ENCODE measurements at regions not wholly inside any gene's neighbourhood (a gene's known extent, or its start where the extent isn't known, plus 50 kb on each side); places are given as distances from the start of the nearest gene placed in this dataset.

DNA sequence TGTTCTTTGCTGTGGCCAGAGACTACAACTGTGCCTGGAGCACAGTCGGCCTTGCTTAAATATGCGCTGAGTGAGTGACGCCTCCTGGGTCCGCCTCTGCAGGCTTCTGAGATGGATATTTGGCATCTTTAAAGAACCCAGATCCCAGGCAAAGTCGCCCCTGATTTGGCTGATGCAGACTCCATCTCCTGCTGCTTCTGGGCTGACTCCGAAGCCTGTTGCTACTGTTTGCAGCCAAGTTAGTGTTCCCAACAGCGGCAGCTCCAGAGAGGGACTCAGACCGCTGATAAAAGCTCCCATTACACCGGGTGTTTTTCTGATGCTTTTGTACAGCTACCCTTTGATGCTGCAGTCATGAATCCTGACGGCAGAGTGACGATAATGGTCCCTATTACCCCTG lies 83.0 kb upstream of the SULF2 start:
- in situ Hi-C loops (cut with MboI) (no loop called here), intact Hi-C loops (cut with micrococcal nuclease; ENCODE audit: unreplicated experiment) (no loop called here)
- no peaks in the 10 kb centered on the region for H3K9me3 ChIP-seq (replicated peaks; ENCODE audit: control insufficient read depth, insufficient read depth, low read length)
- no peak for DNase-seq (ENCODE audit: low read depth, low spot score)
- H3K4me3 ChIP-seq: no peak overlapping the region
- no peaks in the 10 kb centered on the region for H3K4me1 ChIP-seq (ENCODE audit: control insufficient read depth, insufficient read depth, low read length)
- no peak for ATAC-seq
- H3K4me2 ChIP-seq (ENCODE audit: control insufficient read depth, insufficient read depth): no peak overlapping the region
- ChIA-PET CTCF (no interaction called here), POLR2A (no interaction called here), RAD21 (ENCODE audit: unreplicated experiment) (no interaction called here), SMC1A (ENCODE audit: uncharacterized antibody, unreplicated experiment) (no interaction called here)
- H3K27ac ChIP-seq (ENCODE audit: control insufficient read depth, insufficient read depth): no peak overlapping the region
- no peaks in the 10 kb centered on the region for H3K36me3 ChIP-seq (ENCODE audit: control insufficient read depth in 2 of 2, insufficient read depth in 2 of 2, low read length in 1 of 2)
- no peak for FAIRE-seq
- no peak overlapping the region for H2AFZ ChIP-seq (ENCODE audit: control insufficient read depth, low read depth, low read length)
- no TSS peak for BruUV-seq (replicated peaks)
- no peaks in the 10 kb centered on the region for H3K79me2 ChIP-seq (ENCODE audit: control insufficient read depth, insufficient read depth, low read length)
- H4K20me1 ChIP-seq (ENCODE audit: control insufficient read depth, insufficient read depth): no peaks in the 10 kb centered on the region
- WGBS (ENCODE audit: insufficient coverage, insufficient replicate concordance, low lambda C conversion rate, missing lambda C conversion rate): 38% methylated on average over 11 of the region's 11 CpGs
- H3K27me3 ChIP-seq (replicated peaks in 1 of 2; ENCODE audit: control insufficient read depth in 2 of 2, insufficient read depth in 2 of 2, low read length in 1 of 2): peaks cover 0 to 3% of the 10 kb centered on the region in 2 experiments; a peak in 2 of 4 replicates
- no peak overlapping the region for H3K9ac ChIP-seq (ENCODE audit: control insufficient read depth, insufficient read depth, low read length)
- TF ChIP-seq BHLHE40 (IDR thresholded peaks at IDR 0.05; ENCODE audit: borderline replicate concordance in 1 of 2, low read depth in 2 of 2, low read length in 1 of 2) (no peak), CEBPZ (IDR thresholded peaks at IDR 0.05; ENCODE audit: low read depth, low read length) (no peak), POLR2AphosphoS2 (IDR thresholded peaks at IDR 0.05; ENCODE audit: low read depth, low read length) (no peak), RUNX3 (IDR thresholded peaks at IDR 0.05; ENCODE audit: low read length) (no peak), IRF4 (IDR thresholded peaks at IDR 0.05; ENCODE audit: low read depth, low read length) (no peak), SKIL (IDR thresholded peaks at IDR 0.05; ENCODE audit: low read depth, poor library complexity, severe bottlenecking) (no peak), CHD2 (IDR thresholded peaks at IDR 0.05; ENCODE audit: borderline replicate concordance, low read depth, low read length) (no peak), POU2F2 (IDR thresholded peaks at IDR 0.05; ENCODE audit: borderline replicate concordance, low read depth, low read length) (no peak)
- TF ChIP-seq, protein P1, sequence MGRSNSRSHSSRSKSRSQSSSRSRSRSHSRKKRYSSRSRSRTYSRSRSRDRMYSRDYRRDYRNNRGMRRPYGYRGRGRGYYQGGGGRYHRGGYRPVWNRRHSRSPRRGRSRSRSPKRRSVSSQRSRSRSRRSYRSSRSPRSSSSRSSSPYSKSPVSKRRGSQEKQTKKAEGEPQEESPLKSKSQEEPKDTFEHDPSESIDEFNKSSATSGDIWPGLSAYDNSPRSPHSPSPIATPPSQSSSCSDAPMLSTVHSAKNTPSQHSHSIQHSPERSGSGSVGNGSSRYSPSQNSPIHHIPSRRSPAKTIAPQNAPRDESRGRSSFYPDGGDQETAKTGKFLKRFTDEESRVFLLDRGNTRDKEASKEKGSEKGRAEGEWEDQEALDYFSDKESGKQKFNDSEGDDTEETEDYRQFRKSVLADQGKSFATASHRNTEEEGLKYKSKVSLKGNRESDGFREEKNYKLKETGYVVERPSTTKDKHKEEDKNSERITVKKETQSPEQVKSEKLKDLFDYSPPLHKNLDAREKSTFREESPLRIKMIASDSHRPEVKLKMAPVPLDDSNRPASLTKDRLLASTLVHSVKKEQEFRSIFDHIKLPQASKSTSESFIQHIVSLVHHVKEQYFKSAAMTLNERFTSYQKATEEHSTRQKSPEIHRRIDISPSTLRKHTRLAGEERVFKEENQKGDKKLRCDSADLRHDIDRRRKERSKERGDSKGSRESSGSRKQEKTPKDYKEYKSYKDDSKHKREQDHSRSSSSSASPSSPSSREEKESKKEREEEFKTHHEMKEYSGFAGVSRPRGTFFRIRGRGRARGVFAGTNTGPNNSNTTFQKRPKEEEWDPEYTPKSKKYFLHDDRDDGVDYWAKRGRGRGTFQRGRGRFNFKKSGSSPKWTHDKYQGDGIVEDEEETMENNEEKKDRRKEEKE (IDR thresholded peaks at IDR 0.05): no peak
- TF ChIP-seq, protein P2, sequence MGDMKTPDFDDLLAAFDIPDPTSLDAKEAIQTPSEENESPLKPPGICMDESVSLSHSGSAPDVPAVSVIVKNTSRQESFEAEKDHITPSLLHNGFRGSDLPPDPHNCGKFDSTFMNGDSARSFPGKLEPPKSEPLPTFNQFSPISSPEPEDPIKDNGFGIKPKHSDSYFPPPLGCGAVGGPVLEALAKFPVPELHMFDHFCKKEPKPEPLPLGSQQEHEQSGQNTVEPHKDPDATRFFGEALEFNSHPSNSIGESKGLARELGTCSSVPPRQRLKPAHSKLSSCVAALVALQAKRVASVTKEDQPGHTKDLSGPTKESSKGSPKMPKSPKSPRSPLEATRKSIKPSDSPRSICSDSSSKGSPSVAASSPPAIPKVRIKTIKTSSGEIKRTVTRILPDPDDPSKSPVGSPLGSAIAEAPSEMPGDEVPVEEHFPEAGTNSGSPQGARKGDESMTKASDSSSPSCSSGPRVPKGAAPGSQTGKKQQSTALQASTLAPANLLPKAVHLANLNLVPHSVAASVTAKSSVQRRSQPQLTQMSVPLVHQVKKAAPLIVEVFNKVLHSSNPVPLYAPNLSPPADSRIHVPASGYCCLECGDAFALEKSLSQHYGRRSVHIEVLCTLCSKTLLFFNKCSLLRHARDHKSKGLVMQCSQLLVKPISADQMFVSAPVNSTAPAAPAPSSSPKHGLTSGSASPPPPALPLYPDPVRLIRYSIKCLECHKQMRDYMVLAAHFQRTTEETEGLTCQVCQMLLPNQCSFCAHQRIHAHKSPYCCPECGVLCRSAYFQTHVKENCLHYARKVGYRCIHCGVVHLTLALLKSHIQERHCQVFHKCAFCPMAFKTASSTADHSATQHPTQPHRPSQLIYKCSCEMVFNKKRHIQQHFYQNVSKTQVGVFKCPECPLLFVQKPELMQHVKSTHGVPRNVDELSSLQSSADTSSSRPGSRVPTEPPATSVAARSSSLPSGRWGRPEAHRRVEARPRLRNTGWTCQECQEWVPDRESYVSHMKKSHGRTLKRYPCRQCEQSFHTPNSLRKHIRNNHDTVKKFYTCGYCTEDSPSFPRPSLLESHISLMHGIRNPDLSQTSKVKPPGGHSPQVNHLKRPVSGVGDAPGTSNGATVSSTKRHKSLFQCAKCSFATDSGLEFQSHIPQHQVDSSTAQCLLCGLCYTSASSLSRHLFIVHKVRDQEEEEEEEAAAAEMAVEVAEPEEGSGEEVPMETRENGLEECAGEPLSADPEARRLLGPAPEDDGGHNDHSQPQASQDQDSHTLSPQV (IDR thresholded peaks at IDR 0.05): no peak
